Activated B cell treated with CpG ODN at 0.5 μM for 24 hours (primary cell): ENCODE measurements at regions not wholly inside any gene's neighbourhood (a gene's known extent, or its start where the extent isn't known, plus 50 kb on each side); places are given as distances from the start of the nearest gene placed in this dataset.

Source experiments
- ATAC-seq: fragments of 200-7000 bp; cut with Tn5 transposase; one replicate; pipeline ENCODE4 v1.10.0; 2021; ENCODE audit warnings: low read depth, mild to moderate bottlenecking, moderate library complexity
- CTCF ChIA-PET: fragments of 350-600 bp; sonication (Branson Sonifier 250); formaldehyde crosslinking; loops from one replicate; lab custom pipeline; 2021; ENCODE audit warnings: antibody characterized with exemption; lab: Charles Lee
- POLR2A ChIA-PET: fragments of 350-600 bp; sonication (Branson Sonifier 250); formaldehyde crosslinking; loops from one replicate; lab custom pipeline; 2021; ENCODE audit warnings: antibody characterized with exemption; lab: Charles Lee
- DNase-seq: peaks from one replicate; pipeline ENCODE4 v3.0.0; 2022
- H3K27ac Mint-ChIP-seq: one replicate; pipeline ENCODE4 v1.8.0; 2020; ENCODE audit warnings: mixed read lengths
- H3K27me3 Mint-ChIP-seq: one replicate; pipeline ENCODE4 v1.8.0; 2021; ENCODE audit warnings: mixed read lengths
- H3K36me3 Mint-ChIP-seq: one replicate; pipeline ENCODE4 v1.8.0; 2021; ENCODE audit warnings: low read depth, mixed read lengths
- H3K4me1 Mint-ChIP-seq: one replicate; pipeline ENCODE4 v1.8.0; 2021; ENCODE audit warnings: mixed read lengths
- H3K4me3 Mint-ChIP-seq: one replicate; pipeline ENCODE4 v1.8.0; 2020; ENCODE audit warnings: mild to moderate bottlenecking, mixed read lengths
- H3K9me3 Mint-ChIP-seq: one replicate; pipeline ENCODE4 v1.8.0; 2020; ENCODE audit warnings: mixed read lengths
- CTCF ChIP-seq: fragments of 200-600 bp; IDR thresholded peaks from one replicate; pipeline ENCODE4 v1.8.0; 2022; ENCODE audit warnings: antibody characterized with exemption, mild to moderate bottlenecking
- intact Hi-C: fragments of 100-400 bp; cut with micrococcal nuclease; formaldehyde crosslinking; loops from one replicate; pipeline ENCODE4 v1.15.1; 2024

- ATAC-seq = no peak
- CTCF ChIA-PET = no interaction called here
- no peak for DNase-seq
- intact Hi-C loops = no loop called here
- H3K36me3 Mint-ChIP-seq = no peaks in the 10 kb centered on the region
- POLR2A ChIA-PET = no interaction called here
- TF ChIP-seq CTCF = no peak
- H3K27ac Mint-ChIP-seq = no peak overlapping the region
- H3K9me3 Mint-ChIP-seq = no peaks in the 10 kb centered on the region
- H3K4me1 Mint-ChIP-seq = no peaks in the 10 kb centered on the region
- no peak overlapping the region for H3K4me3 Mint-ChIP-seq
- H3K27me3 Mint-ChIP-seq = peaks cover 13% of the 10 kb centered on the region
Observed at GRCh38 chr1:29729281-29729680, 493.0 kb downstream of the PTPRU start.

GRCh38 chr1:29728703-29729102 is 492.4 kb downstream of the PTPRU start:
- Mint-ChIP-seq H3K36me3 (no peaks in the 10 kb centered on the region), H3K27me3 (peaks cover 9% of the 10 kb centered on the region), H3K27ac (no peak overlapping the region), H3K4me3 (no peak overlapping the region), H3K9me3 (peaks cover 2% of the 10 kb centered on the region), H3K4me1 (no peaks in the 10 kb centered on the region)
- ChIA-PET POLR2A (no interaction called here), CTCF (no interaction called here)
- no peak for TF ChIP-seq CTCF
- intact Hi-C loops = no loop called here
- DNase-seq (no peak), ATAC-seq (no peak)

GRCh38 chr1:29725262-29725661 is 488.9 kb downstream of the PTPRU start:
- intact Hi-C loops = no loop called here
- H3K27me3 Mint-ChIP-seq = peaks cover 8% of the 10 kb centered on the region
- ATAC-seq (no peak), DNase-seq (no peak)
- no peak for TF ChIP-seq CTCF
- no peak overlapping the region for H3K27ac Mint-ChIP-seq
- POLR2A ChIA-PET = no interaction called here
- H3K4me1 Mint-ChIP-seq = no peaks in the 10 kb centered on the region
- CTCF ChIA-PET = no interaction called here
- H3K4me3 Mint-ChIP-seq = no peak overlapping the region
- H3K36me3 Mint-ChIP-seq = no peaks in the 10 kb centered on the region
- peaks cover 13% of the 10 kb centered on the region for H3K9me3 Mint-ChIP-seq

DNA sequence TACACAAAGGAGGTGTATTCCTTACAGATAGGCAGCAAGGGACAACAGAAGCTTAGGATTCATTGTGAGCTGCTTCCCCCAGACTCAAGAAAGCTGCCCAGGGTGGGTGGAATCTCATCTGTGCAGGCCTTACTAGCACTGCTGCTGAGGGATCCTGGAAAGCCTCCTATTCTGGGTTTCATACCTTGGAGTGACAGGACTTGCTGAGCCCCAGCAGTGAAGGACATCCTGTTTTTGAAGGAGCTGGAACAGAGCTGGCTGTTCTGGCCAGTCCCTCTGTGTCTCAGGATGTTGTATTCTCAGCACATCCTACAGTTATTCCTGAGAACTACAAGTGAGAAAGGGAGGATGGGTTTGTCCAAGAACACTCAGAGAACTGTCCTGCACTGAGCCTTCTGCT is 486.3 kb downstream of the PTPRU start:
- Mint-ChIP-seq H3K36me3 (no peaks in the 10 kb centered on the region), H3K27ac (no peak overlapping the region), H3K4me3 (no peak overlapping the region), H3K27me3 (peaks cover 8% of the 10 kb centered on the region), H3K9me3 (peaks cover 25% of the 10 kb centered on the region), H3K4me1 (no peaks in the 10 kb centered on the region)
- intact Hi-C loops = no loop called here
- ChIA-PET POLR2A (no interaction called here), CTCF (no interaction called here)
- DNase-seq (no peak), ATAC-seq (no peak)
- TF ChIP-seq CTCF = no peak

GRCh38 chr1:29719253-29719652 is 482.9 kb downstream of the PTPRU start:
- POLR2A ChIA-PET = no interaction called here
- no peaks in the 10 kb centered on the region for H3K4me1 Mint-ChIP-seq
- H3K4me3 Mint-ChIP-seq = no peak overlapping the region
- CTCF ChIA-PET = no interaction called here
- ATAC-seq (no peak), DNase-seq (no peak)
- peaks cover 2% of the 10 kb centered on the region for H3K27me3 Mint-ChIP-seq
- no peak overlapping the region for H3K27ac Mint-ChIP-seq
- no peak for TF ChIP-seq CTCF
- no peaks in the 10 kb centered on the region for H3K36me3 Mint-ChIP-seq
- intact Hi-C loops = no loop called here
- peaks cover 27% of the 10 kb centered on the region for H3K9me3 Mint-ChIP-seq
